Activated CD4-positive, alpha-beta T cell treated with anti-CD3 and anti-CD28 coated beads, Interleukin-2, amount 50 U/mL, for 1 hour (primary cell): ENCODE measurements at regions not wholly inside any gene's neighbourhood (a gene's known extent, or its start where the extent isn't known, plus 50 kb on each side); places are given as distances from the start of the nearest gene placed in this dataset.

Source experiments
- DNase-seq: peaks from one replicate; pipeline ENCODE4 v3.0.0-alpha.2; 2020

- no peak for DNase-seq
Observed at GRCh38 chr4:147056940-147057610, 111.4 kb upstream of the TTC29 start.

- DNase-seq: no peak
Observed at GRCh38 chr4:147057611-147058190, 112.0 kb upstream of the TTC29 start.

- DNase-seq: no peak
Observed at GRCh38 chr4:147059064-147059731, 113.5 kb upstream of the TTC29 start.

GRCh38 chr4:147060151-147060931 is 114.7 kb upstream of the TTC29 start:
- DNase-seq: no peak

- DNase-seq: no peak
Observed at GRCh38 chr4:147064856-147065255, 119.2 kb upstream of the TTC29 start.

- DNase-seq: no peak
Observed at GRCh38 chr4:147068564-147068963, 122.9 kb upstream of the TTC29 start.

GRCh38 chr4:147071209-147071740 is 125.6 kb upstream of the TTC29 start:
- no peak for DNase-seq

- no peak for DNase-seq
Observed at GRCh38 chr4:147076179-147076578, 130.5 kb upstream of the TTC29 start.

- no peak for DNase-seq
Observed at GRCh38 chr4:147076728-147077127, 131.1 kb upstream of the TTC29 start.

GRCh38 chr4:147078362-147078761 is 132.7 kb upstream of the TTC29 start:
- DNase-seq: no peak

GRCh38 chr4:147078875-147079658 is 133.4 kb upstream of the TTC29 start:
- DNase-seq: no peak

GRCh38 chr4:147084861-147085260 is 139.2 kb upstream of the TTC29 start:
- no peak for DNase-seq

GRCh38 chr4:147085781-147086180 is 140.1 kb upstream of the TTC29 start:
- DNase-seq: no peak

- no peak for DNase-seq
Observed at GRCh38 chr4:147088146-147088545, 142.5 kb upstream of the TTC29 start.

- no peak for DNase-seq
Observed at GRCh38 chr4:147090486-147090885, 144.8 kb upstream of the TTC29 start.

GRCh38 chr4:147093206-147093605 is 147.5 kb upstream of the TTC29 start:
- DNase-seq: no peak

- DNase-seq: no peak
Observed at GRCh38 chr4:147094238-147094637, 148.6 kb upstream of the TTC29 start.

- no peak for DNase-seq
Observed at GRCh38 chr4:147096667-147097604, 151.3 kb upstream of the TTC29 start.

GRCh38 chr4:147101678-147102077 is 156.0 kb upstream of the TTC29 start:
- no peak for DNase-seq

GRCh38 chr4:147102596-147102995 is 156.9 kb upstream of the TTC29 start:
- no peak for DNase-seq

- DNase-seq: no peak
Observed at GRCh38 chr4:147103403-147103946, 157.8 kb upstream of the TTC29 start.
